ENCODE measurements at regions not wholly inside any gene's neighbourhood (a gene's known extent, or its start where the extent isn't known, plus 50 kb on each side); places are given as distances from the start of the nearest gene placed in this dataset.

GRCh38 chr1:72432645-72433267, 150.4 kb upstream of the NEGR1 start:
- no peak for TF ChIP-seq GATA2 (IDR thresholded peaks at IDR 0.05; ENCODE audit: low read depth, low read length)
- TF ChIP-seq GATA3 (IDR thresholded peaks at IDR 0.05; ENCODE audit: low read depth, low read length), result no peak

GRCh38 chr1:72431810-72432209, 149.5 kb upstream of the NEGR1 start:
- TF ChIP-seq GATA2 (IDR thresholded peaks at IDR 0.05; ENCODE audit: low read depth, low read length), result no peak

GRCh38 chr1:72419229-72419628, 136.9 kb upstream of the NEGR1 start:
- TF ChIP-seq GATA3 (IDR thresholded peaks at IDR 0.05; ENCODE audit: low read depth, low read length), result no peak
- no peak for TF ChIP-seq GATA2 (IDR thresholded peaks at IDR 0.05; ENCODE audit: low read depth, low read length)

GRCh38 chr1:72412286-72412685, 129.9 kb upstream of the NEGR1 start:
- TF ChIP-seq GATA2 (IDR thresholded peaks at IDR 0.05; ENCODE audit: low read depth, low read length) (no peak), GATA3 (IDR thresholded peaks at IDR 0.05; ENCODE audit: low read depth, low read length) (no peak)

- TF ChIP-seq GATA3 (IDR thresholded peaks at IDR 0.05; ENCODE audit: low read depth, low read length) (no peak), GATA2 (IDR thresholded peaks at IDR 0.05; ENCODE audit: low read depth, low read length) (no peak)
Measured at GRCh38 chr1:72399807-72400206, 117.5 kb upstream of the NEGR1 start.

- no peak for TF ChIP-seq GATA2 (IDR thresholded peaks at IDR 0.05; ENCODE audit: low read depth, low read length)
- TF ChIP-seq GATA3 (IDR thresholded peaks at IDR 0.05; ENCODE audit: low read depth, low read length), result no peak
Measured at GRCh38 chr1:72397786-72398185, 115.4 kb upstream of the NEGR1 start.

- TF ChIP-seq GATA3 (IDR thresholded peaks at IDR 0.05; ENCODE audit: low read depth, low read length) (no peak), GATA2 (IDR thresholded peaks at IDR 0.05; ENCODE audit: low read depth, low read length) (no peak)
Measured at GRCh38 chr1:72394457-72394856, 112.1 kb upstream of the NEGR1 start.

- TF ChIP-seq GATA2 (IDR thresholded peaks at IDR 0.05; ENCODE audit: low read depth, low read length), result no peak
- TF ChIP-seq GATA3 (IDR thresholded peaks at IDR 0.05; ENCODE audit: low read depth, low read length), result no peak
Measured at GRCh38 chr1:72379072-72379471, 96.7 kb upstream of the NEGR1 start.

GRCh38 chr1:72375226-72375625, 92.9 kb upstream of the NEGR1 start:
- TF ChIP-seq GATA2 (IDR thresholded peaks at IDR 0.05; ENCODE audit: low read depth, low read length), result no peak
- TF ChIP-seq GATA3 (IDR thresholded peaks at IDR 0.05; ENCODE audit: low read depth, low read length), result no peak

- TF ChIP-seq GATA2 (IDR thresholded peaks at IDR 0.05; ENCODE audit: low read depth, low read length), result no peak
- no peak for TF ChIP-seq GATA3 (IDR thresholded peaks at IDR 0.05; ENCODE audit: low read depth, low read length)
Measured at GRCh38 chr1:72371259-72372035, 89.1 kb upstream of the NEGR1 start.

GRCh38 chr1:72369069-72369757, 86.9 kb upstream of the NEGR1 start:
- no peak for TF ChIP-seq GATA2 (IDR thresholded peaks at IDR 0.05; ENCODE audit: low read depth, low read length)
- no peak for TF ChIP-seq GATA3 (IDR thresholded peaks at IDR 0.05; ENCODE audit: low read depth, low read length)

GRCh38 chr1:72366466-72366865, 84.1 kb upstream of the NEGR1 start:
- TF ChIP-seq GATA3 (IDR thresholded peaks at IDR 0.05; ENCODE audit: low read depth, low read length) (no peak), GATA2 (IDR thresholded peaks at IDR 0.05; ENCODE audit: low read depth, low read length) (no peak)

GRCh38 chr1:72365693-72366092, 83.4 kb upstream of the NEGR1 start:
- TF ChIP-seq GATA3 (IDR thresholded peaks at IDR 0.05; ENCODE audit: low read depth, low read length), result peak; percentile 29; the same call in 1 of the 2 replicates
- peak; percentile 69 for TF ChIP-seq GATA2 (IDR thresholded peaks at IDR 0.05; ENCODE audit: low read depth, low read length)

GRCh38 chr1:72362538-72362937, 80.2 kb upstream of the NEGR1 start:
- TF ChIP-seq GATA3 (IDR thresholded peaks at IDR 0.05; ENCODE audit: low read depth, low read length) (no peak), GATA2 (IDR thresholded peaks at IDR 0.05; ENCODE audit: low read depth, low read length) (no peak)

- TF ChIP-seq GATA3 (IDR thresholded peaks at IDR 0.05; ENCODE audit: low read depth, low read length) (no peak), GATA2 (IDR thresholded peaks at IDR 0.05; ENCODE audit: low read depth, low read length) (no peak)
Measured at GRCh38 chr1:72357411-72357810, 75.1 kb upstream of the NEGR1 start.

Measured in SH-SY5Y (cell line).